GM23248 (cell line): ENCODE measurements at regions not wholly inside any gene's neighbourhood (a gene's known extent, or its start where the extent isn't known, plus 50 kb on each side); places are given as distances from the start of the nearest gene placed in this dataset.

Experiments used
- EZH2 ChIP-seq: fragments of 200-600 bp; sonication (generic); IDR thresholded peaks from 2 replicates; pipeline ENCODE4 v1.6.1; 2018; ENCODE audit warnings: antibody characterized with exemption, mild to moderate bottlenecking; ENCODE audit not compliant: insufficient read depth, poor library complexity, severe bottlenecking
- EZH2phosphoT487 ChIP-seq: fragments of 200-600 bp; sonication (generic); IDR thresholded peaks from 2 replicates; pipeline ENCODE4 v1.6.1; 2018; ENCODE audit warnings: antibody characterized with exemption, moderate library complexity, mild to moderate bottlenecking, low read depth; ENCODE audit not compliant: insufficient read depth

DNA sequence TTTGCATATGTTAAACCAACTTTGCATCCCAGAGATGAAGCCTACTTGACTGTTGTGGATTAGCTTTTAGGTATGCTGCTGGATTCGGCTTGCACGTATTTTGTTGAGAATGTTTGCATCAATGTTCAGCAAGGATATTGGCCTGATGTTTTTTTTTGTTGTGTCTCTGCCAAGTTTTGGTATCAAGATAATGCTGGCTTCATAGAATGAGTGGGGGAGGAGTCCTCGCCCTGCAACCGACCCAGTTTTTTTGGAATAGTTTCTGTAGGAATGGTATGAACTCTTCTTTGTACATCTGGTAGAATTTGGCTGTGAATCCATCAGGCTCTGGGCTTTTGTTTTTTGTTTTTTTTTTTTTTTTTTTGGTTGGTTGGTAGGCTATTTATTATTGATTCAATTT is 147.9 kb downstream of the AHR start:
- TF ChIP-seq EZH2phosphoT487 (no peak), EZH2 (no peak)
